GM21737 (cell line): ENCODE measurements at regions not wholly inside any gene's neighbourhood (a gene's known extent, or its start where the extent isn't known, plus 50 kb on each side); places are given as distances from the start of the nearest gene placed in this dataset.

Source experiments
- ATAC-seq: cut with Tn5 transposase; IDR thresholded peaks from one replicate; pipeline ENCODE4 v1.9.1; 2021; ENCODE audit warnings: mild to moderate bottlenecking, moderate library complexity; ENCODE audit not compliant: unreplicated experiment

GRCh38 chr1:23615852-23616251 lies 56.6 kb upstream of the ID3 start:
- ATAC-seq = no peak

GRCh38 chr1:23615423-23615822 lies 56.1 kb upstream of the ID3 start:
- no peak for ATAC-seq

GRCh38 chr1:23614032-23614660 lies 54.8 kb upstream of the ID3 start:
- ATAC-seq = no peak

DNA sequence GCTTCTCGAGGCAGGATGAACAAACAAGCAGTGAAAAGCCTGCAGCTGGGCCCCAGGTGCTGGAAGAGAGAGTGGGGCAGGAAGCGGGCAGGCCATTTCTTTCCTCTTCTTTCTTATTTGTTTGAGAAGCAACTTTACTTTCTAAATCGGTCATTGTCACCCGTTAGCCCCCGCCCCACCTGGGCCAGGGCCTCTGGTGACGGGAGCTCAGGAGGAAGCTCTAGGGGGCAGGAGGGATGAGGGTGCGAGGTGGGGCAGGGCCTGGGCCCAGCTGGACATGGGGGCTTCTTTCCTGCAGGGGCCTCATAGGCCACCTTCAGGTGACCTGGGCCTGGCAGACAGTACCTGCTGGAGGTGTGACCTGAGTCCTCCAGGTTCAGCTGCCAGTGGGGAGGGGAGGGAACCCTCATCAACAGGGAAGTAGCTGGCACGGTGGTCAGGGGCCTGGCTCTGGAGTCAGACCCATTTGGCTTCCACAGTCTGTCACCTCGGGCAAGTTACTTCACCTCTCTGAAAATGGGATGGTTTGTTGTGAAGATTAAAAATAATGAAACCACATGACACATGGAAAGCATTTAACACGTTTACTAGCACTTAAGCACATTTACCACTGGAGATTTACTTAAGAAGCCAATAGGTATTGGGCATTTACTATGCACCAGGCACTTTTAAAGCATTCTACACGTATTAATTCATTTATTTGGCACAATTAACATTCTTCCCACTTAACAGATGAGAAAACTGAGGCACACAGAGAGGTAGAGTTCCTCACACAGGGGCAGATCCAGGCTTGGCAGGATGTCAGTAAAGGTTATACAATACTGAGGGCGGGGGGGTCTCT lies 54.1 kb upstream of the ID3 start:
- no peak for ATAC-seq

- ATAC-seq = no peak
These were observed 52.5 kb upstream of the ID3 start for GRCh38 chr1:23611601-23612327.

- no peak for ATAC-seq
These were observed 51.4 kb upstream of the ID3 start for GRCh38 chr1:23610677-23611076.

DNA sequence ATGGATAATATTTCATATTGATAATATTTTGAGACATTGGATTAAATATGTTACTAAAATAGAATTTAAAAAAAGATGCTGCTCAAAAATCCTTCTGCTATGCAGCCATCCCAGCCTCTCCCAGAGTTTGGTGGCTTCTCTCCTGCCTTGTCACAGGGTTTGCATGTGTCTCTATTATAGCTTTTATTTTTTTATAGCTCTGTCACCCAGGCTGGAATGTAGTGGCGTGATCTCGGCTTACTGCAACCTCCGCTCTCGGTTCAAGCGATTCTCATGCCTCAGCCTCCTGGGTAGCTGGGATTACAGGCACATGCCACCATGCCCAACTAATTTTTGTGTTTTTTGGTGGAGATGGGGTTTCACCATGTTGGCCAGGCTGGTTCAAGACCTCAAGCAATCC lies 50.7 kb upstream of the ID3 start:
- ATAC-seq = no peak
